Stimulated activated CD4-positive, alpha-beta T cell treated with anti-CD3 and anti-CD28 coated beads, TNF-alpha, amount 100 ng/mL, for 48 hours (primary cell): ENCODE measurements at regions not wholly inside any gene's neighbourhood (a gene's known extent, or its start where the extent isn't known, plus 50 kb on each side); places are given as distances from the start of the nearest gene placed in this dataset.

Experiments used
- DNase-seq, 3 donors: peaks; one replicate each; pipeline ENCODE4 v3.0.0-alpha.2; 2020; ENCODE audit warnings: low read depth in 3 of 3

GRCh38 chr2:217444932-217445331, 557.9 kb downstream of the TNS1 start:
- DNase-seq, result no peak

- DNase-seq, result no peak
These were observed 558.3 kb downstream of the TNS1 start for GRCh38 chr2:217444509-217444908.

GRCh38 chr2:217443601-217444000, 559.2 kb downstream of the TNS1 start:
- DNase-seq, result no peak

- DNase-seq, result no peak
These were observed 562.8 kb downstream of the TNS1 start for GRCh38 chr2:217440000-217440399.

GRCh38 chr2:217438821-217439220, 564.0 kb downstream of the TNS1 start:
- no peak for DNase-seq

- DNase-seq, result no peak
These were observed 564.7 kb downstream of the TNS1 start for GRCh38 chr2:217438136-217438535.

GRCh38 chr2:217437290-217437870, 565.4 kb downstream of the TNS1 start:
- no peak for DNase-seq

- no peak for DNase-seq
These were observed 566.4 kb downstream of the TNS1 start for GRCh38 chr2:217436386-217436785.

- DNase-seq, result no peak
These were observed 568.4 kb downstream of the TNS1 start for GRCh38 chr2:217434180-217434975.

- no peak for DNase-seq
These were observed 569.3 kb downstream of the TNS1 start for GRCh38 chr2:217433522-217433921.

- no peak for DNase-seq
These were observed 571.1 kb downstream of the TNS1 start for GRCh38 chr2:217431577-217432269.

GRCh38 chr2:217430916-217431576, 571.2 kb upstream of the TNP1 start:
- no peak for DNase-seq

GRCh38 chr2:217429981-217430500, 570.2 kb upstream of the TNP1 start:
- DNase-seq, result no peak

- DNase-seq, result no peak
These were observed 562.0 kb upstream of the TNP1 start for GRCh38 chr2:217421834-217422233.

- no peak for DNase-seq
These were observed 561.0 kb upstream of the TNP1 start for GRCh38 chr2:217420854-217421253.

- DNase-seq, result no peak
These were observed 559.3 kb upstream of the TNP1 start for GRCh38 chr2:217419055-217419671.

- DNase-seq, result no peak
These were observed 558.7 kb upstream of the TNP1 start for GRCh38 chr2:217418544-217418943.

GRCh38 chr2:217418090-217418489, 558.2 kb upstream of the TNP1 start:
- no peak for DNase-seq

- DNase-seq, result no peak
These were observed 557.7 kb upstream of the TNP1 start for GRCh38 chr2:217417536-217417935.

GRCh38 chr2:217415316-217415715, 555.5 kb upstream of the TNP1 start:
- DNase-seq, result no peak

- DNase-seq, result no peak
These were observed 554.6 kb upstream of the TNP1 start for GRCh38 chr2:217414429-217414828.

GRCh38 chr2:217413193-217413592, 553.3 kb upstream of the TNP1 start:
- DNase-seq, result no peak
